IPS-15b (cell line): ENCODE measurements at regions not wholly inside any gene's neighbourhood (a gene's known extent, or its start where the extent isn't known, plus 50 kb on each side); places are given as distances from the start of the nearest gene placed in this dataset.

Experiments
- H3K27me3 ChIP-seq: one replicate; pipeline ENCODE4 v1.6.1; 2013; ENCODE audit warnings: low read length; ENCODE audit not compliant: control insufficient read depth, insufficient read depth
- H3K36me3 ChIP-seq: one replicate; pipeline ENCODE4 v1.6.1; 2013; ENCODE audit warnings: low read length; ENCODE audit not compliant: control insufficient read depth, insufficient read depth
- H3K4me1 ChIP-seq: one replicate; pipeline ENCODE4 v1.6.1; 2013; ENCODE audit warnings: mild to moderate bottlenecking, low read length; ENCODE audit not compliant: control insufficient read depth, insufficient read depth
- H3K4me3 ChIP-seq: one replicate; pipeline ENCODE4 v1.5.1; 2013; ENCODE audit warnings: low read depth, low read length
- H3K9ac ChIP-seq: one replicate; pipeline ENCODE4 v1.6.1; 2013; ENCODE audit warnings: low read depth, mild to moderate bottlenecking, low read length
- H3K9me3 ChIP-seq: one replicate; pipeline ENCODE4 v1.6.1; 2013; ENCODE audit warnings: mild to moderate bottlenecking, low read length; ENCODE audit not compliant: control insufficient read depth, insufficient read depth

- Histone ChIP-seq H3K4me3 (no peak overlapping the region), H3K36me3 (no peaks in the 10 kb centered on the region), H3K9me3 (no peaks in the 10 kb centered on the region), H3K27me3 (no peaks in the 10 kb centered on the region), H3K4me1 (no peaks in the 10 kb centered on the region), H3K9ac (no peak overlapping the region)
Measured at GRCh38 chr5:23024470-23024869, 171.3 kb upstream of the CDH12 start.

- Histone ChIP-seq H3K4me1 (no peaks in the 10 kb centered on the region), H3K36me3 (no peaks in the 10 kb centered on the region), H3K9ac (no peak overlapping the region), H3K9me3 (no peaks in the 10 kb centered on the region), H3K4me3 (no peak overlapping the region), H3K27me3 (no peaks in the 10 kb centered on the region)
Measured at GRCh38 chr5:23014825-23015224, 161.7 kb upstream of the CDH12 start.

- H3K4me1 ChIP-seq = no peaks in the 10 kb centered on the region
- H3K9ac ChIP-seq = no peak overlapping the region
- H3K27me3 ChIP-seq = no peaks in the 10 kb centered on the region
- H3K36me3 ChIP-seq = no peaks in the 10 kb centered on the region
- no peak overlapping the region for H3K4me3 ChIP-seq
- no peaks in the 10 kb centered on the region for H3K9me3 ChIP-seq
Measured at GRCh38 chr5:23014266-23014665, 161.1 kb upstream of the CDH12 start.

DNA sequence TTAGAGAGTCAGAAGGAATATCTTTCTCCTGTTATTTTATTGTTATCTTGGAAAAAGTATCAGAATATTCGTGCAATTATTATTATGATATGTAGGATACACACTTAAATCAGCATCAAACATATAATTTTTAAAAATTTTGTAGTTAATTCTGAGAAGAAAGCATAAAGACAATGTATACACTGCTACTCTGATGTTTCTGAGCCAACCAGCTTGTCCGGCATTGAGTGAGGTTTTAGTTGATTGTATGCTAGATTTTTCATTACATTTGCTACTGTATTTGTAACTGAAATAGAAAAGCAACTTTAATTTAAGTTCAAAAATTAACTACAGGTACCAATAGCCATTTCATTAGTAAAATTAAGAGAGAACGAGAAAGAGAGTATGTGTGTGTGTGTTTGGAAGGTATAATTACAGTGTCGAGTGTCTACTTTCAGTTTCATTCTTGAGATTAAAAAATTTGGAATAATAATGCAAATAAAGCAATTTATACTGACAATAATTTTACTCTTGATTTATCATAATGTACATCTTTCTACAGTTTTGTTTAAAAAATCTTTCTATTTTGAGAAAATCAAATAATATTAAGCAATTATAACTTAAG is 160.4 kb upstream of the CDH12 start:
- H3K4me1 ChIP-seq = no peaks in the 10 kb centered on the region
- H3K9ac ChIP-seq = no peak overlapping the region
- no peaks in the 10 kb centered on the region for H3K9me3 ChIP-seq
- no peaks in the 10 kb centered on the region for H3K36me3 ChIP-seq
- no peak overlapping the region for H3K4me3 ChIP-seq
- H3K27me3 ChIP-seq = no peaks in the 10 kb centered on the region

- H3K36me3 ChIP-seq = no peaks in the 10 kb centered on the region
- no peak overlapping the region for H3K9ac ChIP-seq
- H3K9me3 ChIP-seq = no peaks in the 10 kb centered on the region
- no peaks in the 10 kb centered on the region for H3K27me3 ChIP-seq
- H3K4me1 ChIP-seq = no peaks in the 10 kb centered on the region
- no peak overlapping the region for H3K4me3 ChIP-seq
Measured at GRCh38 chr5:23012842-23013241, 159.7 kb upstream of the CDH12 start.

GRCh38 chr5:23007762-23008161 is 154.6 kb upstream of the CDH12 start:
- H3K27me3 ChIP-seq = no peaks in the 10 kb centered on the region
- H3K36me3 ChIP-seq = no peaks in the 10 kb centered on the region
- H3K9ac ChIP-seq = no peak overlapping the region
- H3K9me3 ChIP-seq = no peaks in the 10 kb centered on the region
- H3K4me1 ChIP-seq = no peaks in the 10 kb centered on the region
- no peak overlapping the region for H3K4me3 ChIP-seq

GRCh38 chr5:23007236-23007635 is 154.1 kb upstream of the CDH12 start:
- Histone ChIP-seq H3K36me3 (no peaks in the 10 kb centered on the region), H3K4me3 (no peak overlapping the region), H3K9ac (no peak overlapping the region), H3K27me3 (no peaks in the 10 kb centered on the region), H3K4me1 (no peaks in the 10 kb centered on the region), H3K9me3 (no peaks in the 10 kb centered on the region)

GRCh38 chr5:23001120-23001519 is 148.0 kb upstream of the CDH12 start:
- Histone ChIP-seq H3K4me3 (no peak overlapping the region), H3K9ac (no peak overlapping the region), H3K36me3 (no peaks in the 10 kb centered on the region), H3K27me3 (no peaks in the 10 kb centered on the region), H3K4me1 (no peaks in the 10 kb centered on the region), H3K9me3 (no peaks in the 10 kb centered on the region)

- H3K36me3 ChIP-seq = no peaks in the 10 kb centered on the region
- H3K4me1 ChIP-seq = no peaks in the 10 kb centered on the region
- H3K9ac ChIP-seq = no peak overlapping the region
- H3K9me3 ChIP-seq = no peaks in the 10 kb centered on the region
- no peak overlapping the region for H3K4me3 ChIP-seq
- no peaks in the 10 kb centered on the region for H3K27me3 ChIP-seq
Measured at GRCh38 chr5:22998774-22999173, 145.6 kb upstream of the CDH12 start.

- no peaks in the 10 kb centered on the region for H3K4me1 ChIP-seq
- H3K36me3 ChIP-seq = no peaks in the 10 kb centered on the region
- no peak overlapping the region for H3K9ac ChIP-seq
- no peaks in the 10 kb centered on the region for H3K9me3 ChIP-seq
- H3K4me3 ChIP-seq = no peak overlapping the region
- H3K27me3 ChIP-seq = no peaks in the 10 kb centered on the region
Measured at GRCh38 chr5:22998362-22998761, 145.2 kb upstream of the CDH12 start.

- H3K9me3 ChIP-seq = no peaks in the 10 kb centered on the region
- H3K4me3 ChIP-seq = no peak overlapping the region
- H3K9ac ChIP-seq = no peak overlapping the region
- H3K36me3 ChIP-seq = no peaks in the 10 kb centered on the region
- no peaks in the 10 kb centered on the region for H3K4me1 ChIP-seq
- H3K27me3 ChIP-seq = no peaks in the 10 kb centered on the region
Measured at GRCh38 chr5:22988937-22989336, 135.8 kb upstream of the CDH12 start.

- Histone ChIP-seq H3K9me3 (no peaks in the 10 kb centered on the region), H3K4me1 (no peaks in the 10 kb centered on the region), H3K4me3 (no peak overlapping the region), H3K36me3 (no peaks in the 10 kb centered on the region), H3K9ac (no peak overlapping the region), H3K27me3 (no peaks in the 10 kb centered on the region)
Measured at GRCh38 chr5:22986281-22986680, 133.1 kb upstream of the CDH12 start.
